GM23338 (cell line): ENCODE measurements at regions not wholly inside any gene's neighbourhood (a gene's known extent, or its start where the extent isn't known, plus 50 kb on each side); places are given as distances from the start of the nearest gene placed in this dataset.

ENCODE experiments used
- ATAC-seq: fragments of 200-7000 bp; cut with Tn5 transposase; 3 replicates; pipeline ENCODE4 v1.9.1; 2020
- DNase-seq: peaks from one replicate; pipeline ENCODE4 v3.0.0-alpha.2; 2015; ENCODE audit warnings: low spot score
- H2AFZ ChIP-seq: fragments of 200-600 bp; sonication (generic); 2 replicates; pipeline ENCODE4 v1.8.0; 2016; ENCODE audit warnings: antibody characterized with exemption, mild to moderate bottlenecking, moderate library complexity
- H3F3A ChIP-seq: fragments of 200-600 bp; sonication (generic); replicated peaks from 2 replicates; pipeline ENCODE4 v1.8.0; 2017; ENCODE audit warnings: antibody characterized with exemption, mixed run types, low read depth
- H3K27ac ChIP-seq: fragments of 200-600 bp; sonication (generic); 2 replicates; pipeline ENCODE4 v1.6.1; 2016; ENCODE audit warnings: low read depth
- H3K27me3 ChIP-seq: fragments of 200-600 bp; sonication (generic); 2 replicates; pipeline ENCODE4 v1.8.0; 2016; ENCODE audit warnings: mild to moderate bottlenecking, mixed run types, moderate library complexity; ENCODE audit not compliant: insufficient read depth
- H3K36me3 ChIP-seq: fragments of 200-600 bp; sonication (generic); 2 replicates; pipeline ENCODE4 v1.8.0; 2016; ENCODE audit warnings: mild to moderate bottlenecking; ENCODE audit not compliant: insufficient read depth
- H3K4me1 ChIP-seq: fragments of 200-600 bp; sonication (generic); 2 replicates; pipeline ENCODE4 v1.8.0; 2016; ENCODE audit warnings: mild to moderate bottlenecking, moderate library complexity; ENCODE audit not compliant: insufficient read depth
- H3K4me2 ChIP-seq: fragments of 200-600 bp; sonication (generic); 2 replicates; pipeline ENCODE4 v1.7.1; 2017; ENCODE audit warnings: mixed run types
- H3K4me3 ChIP-seq: fragments of 200-600 bp; sonication (generic); 2 replicates; pipeline ENCODE4 v1.6.1; 2016; ENCODE audit warnings: mixed run types
- H3K79me2 ChIP-seq: fragments of 200-600 bp; sonication (generic); replicated peaks from 2 replicates; pipeline ENCODE4 v1.8.0; 2017; ENCODE audit warnings: mild to moderate bottlenecking; ENCODE audit not compliant: insufficient read depth
- H3K9me2 ChIP-seq: fragments of 200-600 bp; sonication (generic); 2 replicates; pipeline ENCODE4 v1.8.0; 2017; ENCODE audit not compliant: insufficient read depth
- H4K20me1 ChIP-seq: fragments of 200-600 bp; sonication (generic); replicated peaks from 2 replicates; pipeline ENCODE4 v1.8.0; 2017; ENCODE audit warnings: mild to moderate bottlenecking; ENCODE audit not compliant: insufficient read depth
- H3K27ac Mint-ChIP-seq: 2 replicates; pipeline ENCODE4 v1.8.0; 2020; ENCODE audit warnings: inconsistent platforms, mild to moderate bottlenecking, moderate library complexity, mixed read lengths
- H3K27me3 Mint-ChIP-seq: 3 replicates; pipeline ENCODE4 v1.8.0; 2022; ENCODE audit warnings: low read depth, mild to moderate bottlenecking, moderate library complexity, mixed read lengths, inconsistent platforms; ENCODE audit not compliant: insufficient read depth, poor library complexity
- H3K36me3 Mint-ChIP-seq: 3 replicates; pipeline ENCODE4 v1.8.0; 2021; ENCODE audit warnings: low read depth, mild to moderate bottlenecking, inconsistent platforms, moderate library complexity, mixed read lengths
- H3K4me1 Mint-ChIP-seq: 3 replicates; pipeline ENCODE4 v1.8.0; 2020; ENCODE audit warnings: mild to moderate bottlenecking, inconsistent platforms, mixed read lengths
- H3K4me3 Mint-ChIP-seq: 3 replicates; pipeline ENCODE4 v1.8.0; 2021; ENCODE audit warnings: moderate library complexity, mild to moderate bottlenecking, inconsistent platforms, mixed read lengths
- H3K9me3 Mint-ChIP-seq: 3 replicates; pipeline ENCODE4 v1.8.0; 2020; ENCODE audit warnings: moderate library complexity, mild to moderate bottlenecking, inconsistent platforms, mixed read lengths
- CREB1 ChIP-seq: fragments of 250-450 bp; sonication (Bioruptor Pico); IDR thresholded peaks from 2 replicates; pipeline ENCODE4 v1.5.0; 2020; ENCODE audit warnings: low read depth, mild to moderate bottlenecking, moderate library complexity
- ETS1 ChIP-seq: IDR thresholded peaks from 2 replicates; pipeline ENCODE4 v1.6.1; 2016; ENCODE audit warnings: antibody characterized with exemption
- EZH2 ChIP-seq: fragments of 200-600 bp; sonication (generic); IDR thresholded peaks from one replicate; pipeline ENCODE4 v1.8.0; 2017; ENCODE audit warnings: antibody characterized with exemption, mild to moderate bottlenecking, low read depth; ENCODE audit not compliant: unreplicated experiment
- EZH2phosphoT487 ChIP-seq: fragments of 200-600 bp; sonication (generic); IDR thresholded peaks from one replicate; pipeline ENCODE4 v1.8.1; 2018; ENCODE audit warnings: antibody characterized with exemption; ENCODE audit not compliant: unreplicated experiment
- JUNB ChIP-seq: IDR thresholded peaks from one replicate; pipeline ENCODE4 v1.6.1; 2016; ENCODE audit warnings: antibody characterized with exemption; ENCODE audit not compliant: unreplicated experiment
- NANOG ChIP-seq: IDR thresholded peaks from 2 replicates; pipeline ENCODE4 v1.6.1; 2016; ENCODE audit warnings: antibody characterized with exemption, borderline replicate concordance
- POLR2AphosphoS5 ChIP-seq: IDR thresholded peaks from 2 replicates; pipeline ENCODE4 v1.6.1; 2016; ENCODE audit warnings: antibody characterized with exemption, low read depth
- REST ChIP-seq: IDR thresholded peaks from one replicate; pipeline ENCODE4 v1.6.1; 2018; ENCODE audit warnings: antibody characterized with exemption; ENCODE audit not compliant: unreplicated experiment
- STAT1 ChIP-seq: IDR thresholded peaks from one replicate; pipeline ENCODE4 v1.6.1; 2016; ENCODE audit warnings: antibody characterized with exemption; ENCODE audit not compliant: unreplicated experiment
- ZNF114 ChIP-seq: fragments of 250-450 bp; sonication (Bioruptor Pico); IDR thresholded peaks from 2 replicates; pipeline ENCODE4 v1.5.0; 2020; ENCODE audit warnings: mild to moderate bottlenecking, moderate library complexity
- ZNF331 ChIP-seq: fragments of 250-450 bp; sonication (Bioruptor Pico); IDR thresholded peaks from 2 replicates; pipeline ENCODE4 v1.5.0; 2020; ENCODE audit warnings: low read depth, mild to moderate bottlenecking, moderate library complexity

- H4K20me1 ChIP-seq, result no peaks in the 10 kb centered on the region
- no peak for ATAC-seq
- H3K4me2 ChIP-seq, result no peak overlapping the region
- H3K9me3 Mint-ChIP-seq, result peaks cover 42% of the 10 kb centered on the region
- no peak for TF ChIP-seq REST
- TF ChIP-seq CREB1 (CRISPR knock-in tag), result no peak
- no peak for TF ChIP-seq EZH2phosphoT487
- no peak for TF ChIP-seq EZH2
- TF ChIP-seq POLR2AphosphoS5, result no peak
- H3F3A ChIP-seq, result no peaks in the 10 kb centered on the region
- H3K4me1 Mint-ChIP-seq, result no peaks in the 10 kb centered on the region
- no peaks in the 10 kb centered on the region for H3K36me3 ChIP-seq
- H3K27me3 Mint-ChIP-seq, result no peaks in the 10 kb centered on the region
- H2AFZ ChIP-seq, result no peak overlapping the region
- 0 out of 2 replicates have a peak, but pooled peaks cover 5% of the 10 kb centered on the region for H3K9me2 ChIP-seq
- no peak overlapping the region for H3K27ac Mint-ChIP-seq
- no peaks in the 10 kb centered on the region for H3K4me1 ChIP-seq
- H3K4me3 Mint-ChIP-seq, result no peak overlapping the region
- H3K36me3 Mint-ChIP-seq, result peaks cover 20% of the 10 kb centered on the region
- DNase-seq, result no peak
- H3K79me2 ChIP-seq, result no peaks in the 10 kb centered on the region
- no peak overlapping the region for H3K4me3 ChIP-seq
- no peak overlapping the region for H3K27ac ChIP-seq
- no peaks in the 10 kb centered on the region for H3K27me3 ChIP-seq
These were observed 197.6 kb upstream of the POU1F1 start for GRCh38 chr3:87473944-87474343.

GRCh38 chr3:87468938-87469337, 192.6 kb upstream of the POU1F1 start:
- Mint-ChIP-seq H3K4me1 (no peaks in the 10 kb centered on the region), H3K27ac (no peak overlapping the region), H3K4me3 (no peak overlapping the region), H3K9me3 (peaks cover 36% of the 10 kb centered on the region), H3K27me3 (no peaks in the 10 kb centered on the region), H3K36me3 (peaks cover 22% of the 10 kb centered on the region)
- TF ChIP-seq ZNF331, result no peak
- no peak for TF ChIP-seq EZH2phosphoT487
- DNase-seq (no peak), ATAC-seq (no peak)
- Histone ChIP-seq H2AFZ (no peak overlapping the region), H3K4me1 (no peaks in the 10 kb centered on the region), H3F3A (no peaks in the 10 kb centered on the region), H3K27me3 (no peaks in the 10 kb centered on the region), H3K4me3 (no peak overlapping the region), H3K27ac (no peak overlapping the region), H3K4me2 (no peak overlapping the region), H3K36me3 (no peaks in the 10 kb centered on the region; the same call in 1 of the 2 replicates), H3K79me2 (no peaks in the 10 kb centered on the region), H4K20me1 (no peaks in the 10 kb centered on the region), H3K9me2 (no peaks in the 10 kb centered on the region)

DNA sequence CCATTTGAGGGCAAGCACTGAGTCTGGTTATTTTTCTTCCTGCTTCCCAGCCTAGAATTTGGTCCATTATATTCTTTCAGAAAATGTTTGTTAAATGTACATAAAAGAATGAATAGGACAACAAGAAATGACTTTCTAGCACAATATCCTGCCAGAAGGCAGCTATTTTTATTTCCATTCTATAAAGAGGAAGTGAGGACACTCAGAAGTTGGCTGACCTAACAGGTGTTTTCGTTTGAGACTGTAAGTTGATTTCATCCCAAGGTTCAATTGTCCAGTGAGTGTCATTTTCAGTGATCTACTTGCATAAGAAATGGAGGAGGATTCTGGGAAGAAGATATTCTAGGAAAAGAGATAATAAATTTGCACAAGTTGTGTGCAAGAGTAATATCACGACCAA, 191.9 kb upstream of the POU1F1 start:
- Histone ChIP-seq H3K4me3 (no peak overlapping the region), H3K36me3 (no peaks in the 10 kb centered on the region; the same call in 1 of the 2 replicates), H3K4me2 (no peak overlapping the region), H3K9me2 (no peaks in the 10 kb centered on the region), H3K27me3 (no peaks in the 10 kb centered on the region), H4K20me1 (no peaks in the 10 kb centered on the region), H3K27ac (no peak overlapping the region), H2AFZ (no peak overlapping the region), H3F3A (no peaks in the 10 kb centered on the region), H3K4me1 (no peaks in the 10 kb centered on the region), H3K79me2 (no peaks in the 10 kb centered on the region)
- Mint-ChIP-seq H3K4me1 (no peaks in the 10 kb centered on the region), H3K4me3 (no peak overlapping the region), H3K36me3 (peaks cover 15% of the 10 kb centered on the region), H3K9me3 (peaks cover 29% of the 10 kb centered on the region), H3K27me3 (no peaks in the 10 kb centered on the region), H3K27ac (no peak overlapping the region)
- no peak for ATAC-seq
- no peak for DNase-seq
- TF ChIP-seq JUNB (no peak), POLR2AphosphoS5 (no peak), STAT1 (no peak), NANOG (no peak), EZH2 (no peak), EZH2phosphoT487 (no peak), REST (no peak), ZNF114 (no peak), ETS1 (no peak)
